Activated CD8-positive, alpha-beta T cell treated with anti-CD3 and anti-CD28 coated beads, Interleukin-2, amount 10 ng/mL, durations not matched to agents 7 days and 5 days (primary cell): ENCODE measurements at regions not wholly inside any gene's neighbourhood (a gene's known extent, or its start where the extent isn't known, plus 50 kb on each side); places are given as distances from the start of the nearest gene placed in this dataset.

Experiments used
- ATAC-seq: fragments of 150-1000 bp; cut with Tn5 transposase; one replicate; pipeline ENCODE4 v1.10.0; 2021; ENCODE audit warnings: moderate library complexity
- CTCF ChIA-PET: fragments of 350-600 bp; sonication (Branson Sonifier 250); formaldehyde crosslinking; loops from one replicate; lab custom pipeline; 2021; ENCODE audit warnings: antibody characterized with exemption; lab: Charles Lee
- POLR2A ChIA-PET: fragments of 350-600 bp; sonication (Branson Sonifier 250); formaldehyde crosslinking; loops from one replicate; lab custom pipeline; 2021; ENCODE audit warnings: antibody characterized with exemption; lab: Charles Lee
- DNase-seq: peaks from one replicate; pipeline ENCODE4 v3.0.0-alpha.2; 2020
- H3K27ac Mint-ChIP-seq: one replicate; pipeline ENCODE4 v1.8.0; 2021; ENCODE audit warnings: mild to moderate bottlenecking, mixed read lengths
- H3K27me3 Mint-ChIP-seq: one replicate; pipeline ENCODE4 v1.8.0; 2021; ENCODE audit warnings: low read depth, mixed read lengths
- H3K36me3 Mint-ChIP-seq: one replicate; pipeline ENCODE4 v1.8.0; 2021; ENCODE audit warnings: low read depth, mixed read lengths
- H3K4me1 Mint-ChIP-seq: one replicate; pipeline ENCODE4 v1.8.0; 2021; ENCODE audit warnings: low read depth, mixed read lengths
- H3K4me3 Mint-ChIP-seq: one replicate; pipeline ENCODE4 v1.8.0; 2021; ENCODE audit warnings: mild to moderate bottlenecking, mixed read lengths
- H3K9me3 Mint-ChIP-seq: one replicate; pipeline ENCODE4 v1.8.0; 2022; ENCODE audit warnings: mixed read lengths; ENCODE audit not compliant: insufficient read depth

- H3K4me3 Mint-ChIP-seq = no peak overlapping the region
- ATAC-seq (no peak), DNase-seq (no peak)
- H3K27ac Mint-ChIP-seq = no peak overlapping the region
- no peaks in the 10 kb centered on the region for H3K36me3 Mint-ChIP-seq
- ChIA-PET POLR2A (no interaction called here), CTCF (no interaction called here)
- H3K27me3 Mint-ChIP-seq = no peaks in the 10 kb centered on the region
- H3K9me3 Mint-ChIP-seq = no peaks in the 10 kb centered on the region
- H3K4me1 Mint-ChIP-seq = no peaks in the 10 kb centered on the region
Measured at GRCh38 chr9:83154087-83154736, 91.3 kb upstream of the RASEF start.

- POLR2A ChIA-PET = no interaction called here
- DNase-seq (no peak), ATAC-seq (no peak)
- CTCF ChIA-PET = no interaction called here
- no peaks in the 10 kb centered on the region for H3K27me3 Mint-ChIP-seq
- H3K4me3 Mint-ChIP-seq = no peak overlapping the region
- H3K9me3 Mint-ChIP-seq = no peaks in the 10 kb centered on the region
- no peaks in the 10 kb centered on the region for H3K4me1 Mint-ChIP-seq
- H3K27ac Mint-ChIP-seq = no peak overlapping the region
- H3K36me3 Mint-ChIP-seq = no peaks in the 10 kb centered on the region
Measured at GRCh38 chr9:83153030-83153429, 90.1 kb upstream of the RASEF start.

- ChIA-PET POLR2A (no interaction called here), CTCF (no interaction called here)
- Mint-ChIP-seq H3K27ac (no peak overlapping the region), H3K9me3 (no peaks in the 10 kb centered on the region), H3K4me3 (no peak overlapping the region), H3K36me3 (no peaks in the 10 kb centered on the region), H3K4me1 (no peaks in the 10 kb centered on the region), H3K27me3 (no peaks in the 10 kb centered on the region)
- no peak for DNase-seq
- ATAC-seq = no peak
Measured at GRCh38 chr9:83151627-83152137, 88.7 kb upstream of the RASEF start.

- H3K9me3 Mint-ChIP-seq = no peaks in the 10 kb centered on the region
- POLR2A ChIA-PET = no interaction called here
- no peaks in the 10 kb centered on the region for H3K4me1 Mint-ChIP-seq
- no peaks in the 10 kb centered on the region for H3K27me3 Mint-ChIP-seq
- CTCF ChIA-PET = no interaction called here
- no peak overlapping the region for H3K4me3 Mint-ChIP-seq
- H3K27ac Mint-ChIP-seq = no peak overlapping the region
- no peaks in the 10 kb centered on the region for H3K36me3 Mint-ChIP-seq
- ATAC-seq = no peak
- DNase-seq = no peak
Measured at GRCh38 chr9:83147315-83148149, 84.6 kb upstream of the RASEF start.

GRCh38 chr9:83146325-83146724 is 83.4 kb upstream of the RASEF start:
- ChIA-PET POLR2A (no interaction called here), CTCF (no interaction called here)
- Mint-ChIP-seq H3K27me3 (peaks cover 3% of the 10 kb centered on the region), H3K4me3 (no peak overlapping the region), H3K9me3 (no peaks in the 10 kb centered on the region), H3K36me3 (no peaks in the 10 kb centered on the region), H3K27ac (no peak overlapping the region), H3K4me1 (no peaks in the 10 kb centered on the region)
- DNase-seq (no peak), ATAC-seq (no peak)

- no peak for ATAC-seq
- CTCF ChIA-PET = no interaction called here
- Mint-ChIP-seq H3K4me1 (no peaks in the 10 kb centered on the region), H3K27me3 (peaks cover 3% of the 10 kb centered on the region), H3K27ac (no peak overlapping the region), H3K9me3 (no peaks in the 10 kb centered on the region), H3K4me3 (no peak overlapping the region), H3K36me3 (no peaks in the 10 kb centered on the region)
- POLR2A ChIA-PET = no interaction called here
- no peak for DNase-seq
Measured at GRCh38 chr9:83144492-83144891, 81.5 kb upstream of the RASEF start.

- Mint-ChIP-seq H3K4me3 (no peak overlapping the region), H3K27me3 (peaks cover 3% of the 10 kb centered on the region), H3K27ac (no peak overlapping the region), H3K36me3 (no peaks in the 10 kb centered on the region), H3K4me1 (no peaks in the 10 kb centered on the region), H3K9me3 (no peaks in the 10 kb centered on the region)
- CTCF ChIA-PET = no interaction called here
- POLR2A ChIA-PET = no interaction called here
- ATAC-seq (no peak), DNase-seq (no peak)
Measured at GRCh38 chr9:83142389-83142788, 79.4 kb upstream of the RASEF start.

- DNase-seq (no peak), ATAC-seq (no peak)
- Mint-ChIP-seq H3K4me3 (no peak overlapping the region), H3K4me1 (no peaks in the 10 kb centered on the region), H3K9me3 (no peaks in the 10 kb centered on the region), H3K27me3 (peaks cover 3% of the 10 kb centered on the region), H3K27ac (no peak overlapping the region), H3K36me3 (no peaks in the 10 kb centered on the region)
- CTCF ChIA-PET = no interaction called here
- POLR2A ChIA-PET = interaction anchor here (0.6 kb wide), 1 partner anchor 1118 kb away, joined by 4 read pairs; no protein-coding TSS in a partner anchor
Measured at GRCh38 chr9:83141887-83142286, 78.9 kb upstream of the RASEF start.

GRCh38 chr9:83140061-83140460 is 77.1 kb upstream of the RASEF start:
- ChIA-PET POLR2A (no interaction called here), CTCF (interaction anchor here (0.6 kb wide), 1 partner anchor 69 kb away, joined by 3 read pairs; no protein-coding TSS in a partner anchor)
- DNase-seq = no peak
- peaks cover 3% of the 10 kb centered on the region for H3K27me3 Mint-ChIP-seq
- H3K36me3 Mint-ChIP-seq = no peaks in the 10 kb centered on the region
- ATAC-seq = no peak
- no peaks in the 10 kb centered on the region for H3K4me1 Mint-ChIP-seq
- no peaks in the 10 kb centered on the region for H3K9me3 Mint-ChIP-seq
- no peak overlapping the region for H3K4me3 Mint-ChIP-seq
- H3K27ac Mint-ChIP-seq = no peak overlapping the region

GRCh38 chr9:83138422-83139135 is 75.6 kb upstream of the RASEF start:
- Mint-ChIP-seq H3K27me3 (peaks cover 3% of the 10 kb centered on the region), H3K4me1 (no peaks in the 10 kb centered on the region), H3K4me3 (no peak overlapping the region), H3K9me3 (no peaks in the 10 kb centered on the region), H3K36me3 (no peaks in the 10 kb centered on the region), H3K27ac (no peak overlapping the region)
- no peak for ATAC-seq
- ChIA-PET POLR2A (no interaction called here), CTCF (no interaction called here)
- no peak for DNase-seq

GRCh38 chr9:83133316-83133715 is 70.4 kb upstream of the RASEF start:
- ATAC-seq = no peak
- CTCF ChIA-PET = no interaction called here
- POLR2A ChIA-PET = no interaction called here
- H3K27me3 Mint-ChIP-seq = no peaks in the 10 kb centered on the region
- DNase-seq = no peak
- no peaks in the 10 kb centered on the region for H3K4me1 Mint-ChIP-seq
- H3K27ac Mint-ChIP-seq = no peak overlapping the region
- no peaks in the 10 kb centered on the region for H3K36me3 Mint-ChIP-seq
- no peak overlapping the region for H3K4me3 Mint-ChIP-seq
- peaks cover 3% of the 10 kb centered on the region for H3K9me3 Mint-ChIP-seq

GRCh38 chr9:83132768-83133167 is 69.8 kb upstream of the RASEF start:
- H3K27me3 Mint-ChIP-seq = no peaks in the 10 kb centered on the region
- H3K27ac Mint-ChIP-seq = no peak overlapping the region
- DNase-seq = no peak
- no peaks in the 10 kb centered on the region for H3K36me3 Mint-ChIP-seq
- no peaks in the 10 kb centered on the region for H3K4me1 Mint-ChIP-seq
- CTCF ChIA-PET = no interaction called here
- POLR2A ChIA-PET = no interaction called here
- H3K9me3 Mint-ChIP-seq = peaks cover 3% of the 10 kb centered on the region
- no peak for ATAC-seq
- H3K4me3 Mint-ChIP-seq = no peak overlapping the region
